Hepatocyte (in vitro differentiated cells): ENCODE measurements at regions not wholly inside any gene's neighbourhood (a gene's known extent, or its start where the extent isn't known, plus 50 kb on each side); places are given as distances from the start of the nearest gene placed in this dataset.

Experiments used
- DNase-seq: peaks from one replicate; pipeline ENCODE4 v3.0.0-alpha.2; 2016; ENCODE audit warnings: low spot score
- H2AFZ ChIP-seq: fragments of 200-600 bp; sonication (generic); 2 replicates; pipeline ENCODE4 v1.6.0; 2016; ENCODE audit warnings: antibody characterized with exemption, mild to moderate bottlenecking
- H3K27ac ChIP-seq: fragments of 200-600 bp; sonication (generic); 2 replicates; pipeline ENCODE4 v1.5.1; 2016; ENCODE audit warnings: mild to moderate bottlenecking
- H3K27me3 ChIP-seq: fragments of 200-600 bp; sonication (generic); 2 replicates; pipeline ENCODE4 v1.6.1; 2016
- H3K36me3 ChIP-seq: fragments of 200-600 bp; sonication (generic); replicated peaks from 2 replicates; pipeline ENCODE4 v1.5.1; 2016; ENCODE audit warnings: low read depth; ENCODE audit not compliant: insufficient read depth
- H3K4me1 ChIP-seq: fragments of 200-600 bp; sonication (generic); 2 replicates; pipeline ENCODE4 v1.5.1; 2016; ENCODE audit warnings: mild to moderate bottlenecking, moderate library complexity; ENCODE audit not compliant: insufficient read depth
- H3K4me2 ChIP-seq: fragments of 200-600 bp; sonication (generic); 2 replicates; pipeline ENCODE4 v1.6.0; 2016
- H3K4me3 ChIP-seq: fragments of 200-600 bp; sonication (generic); 2 replicates; pipeline ENCODE4 v1.5.1; 2016; ENCODE audit warnings: mild to moderate bottlenecking
- H3K79me2 ChIP-seq: fragments of 200-600 bp; sonication (generic); 2 replicates; pipeline ENCODE4 v1.6.0; 2017; ENCODE audit warnings: mild to moderate bottlenecking
- H3K9me2 ChIP-seq: fragments of 200-600 bp; sonication (generic); replicated peaks from 2 replicates; pipeline ENCODE4 v1.6.0; 2017; ENCODE audit warnings: mild to moderate bottlenecking; ENCODE audit not compliant: insufficient read depth
- H3K9me3 ChIP-seq: fragments of 200-600 bp; sonication (generic); 2 replicates; pipeline ENCODE4 v1.5.1; 2016; ENCODE audit warnings: low read depth, mild to moderate bottlenecking
- H4K20me1 ChIP-seq: fragments of 200-600 bp; sonication (generic); 2 replicates; pipeline ENCODE4 v1.6.0; 2016; ENCODE audit warnings: mild to moderate bottlenecking; ENCODE audit not compliant: insufficient read depth, poor library complexity, severe bottlenecking
- EZH2 ChIP-seq: fragments of 200-600 bp; sonication (generic); IDR thresholded peaks from 2 replicates; pipeline ENCODE4 v1.6.1; 2016; ENCODE audit warnings: antibody characterized with exemption, mild to moderate bottlenecking, borderline replicate concordance
- EZH2phosphoT487 ChIP-seq: fragments of 200-600 bp; sonication (generic); IDR thresholded peaks from one replicate; pipeline ENCODE4 v1.6.1; 2018; ENCODE audit warnings: antibody characterized with exemption, mild to moderate bottlenecking, low read depth, moderate library complexity; ENCODE audit not compliant: unreplicated experiment, severe bottlenecking
- WGBS: methylation state at CpG from one replicate; pipeline ENCODE4 v1.1.6; 2016; ENCODE audit warnings: low lambda C conversion rate; ENCODE audit errors: missing lambda C conversion rate; 5-methylcytosine and 5-hydroxymethylcytosine counted together
- TF ChIP-seq, protein P1 (sequence below): fragments of 200-600 bp; sonication (generic); IDR thresholded peaks from 2 replicates; pipeline ENCODE4 v1.5.1; 2016; ENCODE audit warnings: antibody characterized with exemption, mild to moderate bottlenecking; ENCODE audit not compliant: poor library complexity

- Histone ChIP-seq H3K4me3 (no peak overlapping the region), H3K4me2 (no peak overlapping the region), H3K9me2 (no peaks in the 10 kb centered on the region), H3K27me3 (no peaks in the 10 kb centered on the region), H4K20me1 (no peaks in the 10 kb centered on the region), H3K4me1 (no peaks in the 10 kb centered on the region), H2AFZ (no peak overlapping the region), H3K9me3 (no peaks in the 10 kb centered on the region), H3K36me3 (no peaks in the 10 kb centered on the region), H3K79me2 (no peaks in the 10 kb centered on the region), H3K27ac (no peak overlapping the region)
- 73% methylated on average over 1 of the region's 1 CpG for WGBS
- no peak for DNase-seq
- TF ChIP-seq EZH2 = no peak
- TF ChIP-seq EZH2phosphoT487 = no peak
- TF ChIP-seq, protein P1, sequence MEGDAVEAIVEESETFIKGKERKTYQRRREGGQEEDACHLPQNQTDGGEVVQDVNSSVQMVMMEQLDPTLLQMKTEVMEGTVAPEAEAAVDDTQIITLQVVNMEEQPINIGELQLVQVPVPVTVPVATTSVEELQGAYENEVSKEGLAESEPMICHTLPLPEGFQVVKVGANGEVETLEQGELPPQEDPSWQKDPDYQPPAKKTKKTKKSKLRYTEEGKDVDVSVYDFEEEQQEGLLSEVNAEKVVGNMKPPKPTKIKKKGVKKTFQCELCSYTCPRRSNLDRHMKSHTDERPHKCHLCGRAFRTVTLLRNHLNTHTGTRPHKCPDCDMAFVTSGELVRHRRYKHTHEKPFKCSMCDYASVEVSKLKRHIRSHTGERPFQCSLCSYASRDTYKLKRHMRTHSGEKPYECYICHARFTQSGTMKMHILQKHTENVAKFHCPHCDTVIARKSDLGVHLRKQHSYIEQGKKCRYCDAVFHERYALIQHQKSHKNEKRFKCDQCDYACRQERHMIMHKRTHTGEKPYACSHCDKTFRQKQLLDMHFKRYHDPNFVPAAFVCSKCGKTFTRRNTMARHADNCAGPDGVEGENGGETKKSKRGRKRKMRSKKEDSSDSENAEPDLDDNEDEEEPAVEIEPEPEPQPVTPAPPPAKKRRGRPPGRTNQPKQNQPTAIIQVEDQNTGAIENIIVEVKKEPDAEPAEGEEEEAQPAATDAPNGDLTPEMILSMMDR = no peak
These were observed 332.9 kb downstream of the CSNK1G3 start for GRCh38 chr5:123844873-123845272.

- H3K79me2 ChIP-seq = no peaks in the 10 kb centered on the region
- H3K4me1 ChIP-seq = no peaks in the 10 kb centered on the region
- WGBS = 47% methylated on average over 4 of the region's 4 CpGs
- H2AFZ ChIP-seq = no peak overlapping the region
- DNase-seq = no peak
- H3K36me3 ChIP-seq = no peaks in the 10 kb centered on the region
- no peak overlapping the region for H3K27ac ChIP-seq
- no peak overlapping the region for H3K4me3 ChIP-seq
- H4K20me1 ChIP-seq = no peaks in the 10 kb centered on the region
- H3K9me2 ChIP-seq = no peaks in the 10 kb centered on the region
- TF ChIP-seq EZH2phosphoT487 = no peak
- no peak for TF ChIP-seq EZH2
- TF ChIP-seq, protein P1 = no peak
- no peaks in the 10 kb centered on the region for H3K9me3 ChIP-seq
- H3K4me2 ChIP-seq = no peak overlapping the region
- H3K27me3 ChIP-seq = no peaks in the 10 kb centered on the region
These were observed 323.4 kb downstream of the CSNK1G3 start for GRCh38 chr5:123835421-123835820.

- Histone ChIP-seq H3K4me3 (no peak overlapping the region), H3K79me2 (no peaks in the 10 kb centered on the region), H4K20me1 (no peaks in the 10 kb centered on the region), H3K27ac (no peak overlapping the region), H3K4me2 (no peak overlapping the region), H3K9me3 (no peaks in the 10 kb centered on the region), H2AFZ (no peak overlapping the region), H3K27me3 (no peaks in the 10 kb centered on the region), H3K9me2 (no peaks in the 10 kb centered on the region), H3K4me1 (no peaks in the 10 kb centered on the region), H3K36me3 (no peaks in the 10 kb centered on the region)
- no peak for DNase-seq
- WGBS = 86% methylated on average over 2 of the region's 2 CpGs
- TF ChIP-seq EZH2 (no peak), EZH2phosphoT487 (no peak)
- TF ChIP-seq, protein P1 = no peak
These were observed 318.6 kb downstream of the CSNK1G3 start for GRCh38 chr5:123830575-123830974.

DNA sequence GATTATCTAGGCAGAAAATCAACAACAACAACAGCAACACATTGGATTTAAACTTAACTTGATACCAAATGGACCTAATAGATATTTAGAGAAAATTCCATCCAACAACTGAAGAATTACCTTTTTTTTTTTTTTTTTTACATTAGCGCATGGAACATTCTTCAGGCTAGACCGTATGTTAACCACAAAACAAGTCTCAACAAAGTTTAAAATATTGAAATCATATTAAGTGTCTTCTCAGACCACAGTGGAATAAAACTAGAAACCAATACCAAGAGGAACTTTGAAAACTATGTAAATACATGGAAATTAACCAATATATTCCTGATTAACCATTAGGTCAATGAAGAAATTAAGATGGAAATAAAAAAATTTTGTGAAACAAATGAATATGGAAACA, 315.8 kb downstream of the CSNK1G3 start:
- Histone ChIP-seq H3K4me2 (no peak overlapping the region), H3K79me2 (no peaks in the 10 kb centered on the region), H3K4me1 (no peaks in the 10 kb centered on the region), H3K36me3 (no peaks in the 10 kb centered on the region), H3K4me3 (no peak overlapping the region), H3K27ac (no peak overlapping the region), H3K9me2 (no peaks in the 10 kb centered on the region), H3K9me3 (no peaks in the 10 kb centered on the region), H4K20me1 (no peaks in the 10 kb centered on the region), H2AFZ (no peak overlapping the region), H3K27me3 (no peaks in the 10 kb centered on the region)
- TF ChIP-seq, protein P1 = no peak
- TF ChIP-seq EZH2phosphoT487 (no peak), EZH2 (no peak)
- DNase-seq = no peak
- 94% methylated on average over 2 of the region's 2 CpGs for WGBS
